ENCODE measurements at regions not wholly inside any gene's neighbourhood (a gene's known extent, or its start where the extent isn't known, plus 50 kb on each side); places are given as distances from the start of the nearest gene placed in this dataset.

DNA sequence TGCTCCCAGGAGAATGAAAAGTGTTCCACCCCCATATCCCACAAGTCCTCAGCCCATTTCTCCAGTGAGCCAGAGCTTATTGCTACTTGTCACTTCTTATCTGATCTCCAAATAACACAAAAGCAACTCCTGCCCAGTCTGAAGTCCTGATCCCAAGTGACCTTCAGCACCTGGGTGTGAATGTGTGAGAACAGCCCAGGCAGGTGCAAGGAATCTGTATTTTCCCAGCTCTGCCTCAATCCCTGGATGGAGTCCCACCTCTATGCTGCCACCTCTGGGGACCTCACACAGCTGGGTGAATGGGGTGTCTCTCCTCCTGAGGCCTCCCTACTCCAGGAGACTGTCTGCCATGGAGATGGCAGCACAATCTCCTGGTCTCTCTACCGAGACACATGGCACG, 402.4 kb upstream of the PROX1 start:
- TF ChIP-seq, protein P1, sequence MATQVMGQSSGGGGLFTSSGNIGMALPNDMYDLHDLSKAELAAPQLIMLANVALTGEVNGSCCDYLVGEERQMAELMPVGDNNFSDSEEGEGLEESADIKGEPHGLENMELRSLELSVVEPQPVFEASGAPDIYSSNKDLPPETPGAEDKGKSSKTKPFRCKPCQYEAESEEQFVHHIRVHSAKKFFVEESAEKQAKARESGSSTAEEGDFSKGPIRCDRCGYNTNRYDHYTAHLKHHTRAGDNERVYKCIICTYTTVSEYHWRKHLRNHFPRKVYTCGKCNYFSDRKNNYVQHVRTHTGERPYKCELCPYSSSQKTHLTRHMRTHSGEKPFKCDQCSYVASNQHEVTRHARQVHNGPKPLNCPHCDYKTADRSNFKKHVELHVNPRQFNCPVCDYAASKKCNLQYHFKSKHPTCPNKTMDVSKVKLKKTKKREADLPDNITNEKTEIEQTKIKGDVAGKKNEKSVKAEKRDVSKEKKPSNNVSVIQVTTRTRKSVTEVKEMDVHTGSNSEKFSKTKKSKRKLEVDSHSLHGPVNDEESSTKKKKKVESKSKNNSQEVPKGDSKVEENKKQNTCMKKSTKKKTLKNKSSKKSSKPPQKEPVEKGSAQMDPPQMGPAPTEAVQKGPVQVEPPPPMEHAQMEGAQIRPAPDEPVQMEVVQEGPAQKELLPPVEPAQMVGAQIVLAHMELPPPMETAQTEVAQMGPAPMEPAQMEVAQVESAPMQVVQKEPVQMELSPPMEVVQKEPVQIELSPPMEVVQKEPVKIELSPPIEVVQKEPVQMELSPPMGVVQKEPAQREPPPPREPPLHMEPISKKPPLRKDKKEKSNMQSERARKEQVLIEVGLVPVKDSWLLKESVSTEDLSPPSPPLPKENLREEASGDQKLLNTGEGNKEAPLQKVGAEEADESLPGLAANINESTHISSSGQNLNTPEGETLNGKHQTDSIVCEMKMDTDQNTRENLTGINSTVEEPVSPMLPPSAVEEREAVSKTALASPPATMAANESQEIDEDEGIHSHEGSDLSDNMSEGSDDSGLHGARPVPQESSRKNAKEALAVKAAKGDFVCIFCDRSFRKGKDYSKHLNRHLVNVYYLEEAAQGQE (IDR thresholded peaks at IDR 0.05; ENCODE audit: insufficient read depth in 1 of 2, low read depth in 2 of 2, low read length in 2 of 2), result no peak
- TF ChIP-seq POLR2AphosphoS5 (IDR thresholded peaks at IDR 0.05; ENCODE audit: low read depth, low read length) (no peak), SIN3A (IDR thresholded peaks at IDR 0.05; ENCODE audit: borderline replicate concordance, insufficient read depth, low read length) (no peak), FOXP2 (optimal IDR thresholded peaks at IDR 0.05; ENCODE audit: borderline replicate concordance, extremely low read depth, extremely low read length, insufficient read depth) (no peak), TAF1 (IDR thresholded peaks at IDR 0.05; ENCODE audit: borderline replicate concordance, insufficient read depth, low read length) (no peak)

DNA sequence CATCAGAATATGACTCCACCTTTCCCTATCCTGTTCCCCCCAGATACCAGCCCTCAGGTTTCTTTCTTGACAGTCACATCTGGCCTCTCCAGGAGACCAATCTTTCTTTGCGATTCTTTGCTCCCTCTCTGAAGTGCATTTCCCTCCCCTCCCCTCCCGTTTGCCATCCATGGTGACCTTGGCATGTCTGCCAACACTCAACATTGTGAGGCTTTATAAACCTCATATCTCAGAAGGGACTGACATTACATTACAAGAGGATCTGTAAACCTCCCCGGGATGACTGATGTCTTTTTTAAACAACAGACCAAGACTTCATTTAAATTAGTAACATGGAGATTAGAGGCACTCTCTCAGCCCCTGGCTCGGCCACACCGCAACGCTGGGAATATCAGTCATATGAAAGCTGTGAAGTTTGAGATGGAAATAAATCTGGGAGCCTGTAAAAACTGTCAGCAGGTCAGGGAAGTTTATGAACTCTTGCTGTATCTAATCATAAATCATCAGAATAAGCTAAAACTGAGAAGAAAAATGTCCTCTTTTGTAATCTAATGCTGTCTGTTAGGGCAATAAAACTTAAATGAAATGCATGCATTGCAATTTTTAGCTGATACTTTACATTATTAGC, 401.7 kb upstream of the PROX1 start:
- no peak for TF ChIP-seq TAF1 (IDR thresholded peaks at IDR 0.05; ENCODE audit: borderline replicate concordance, insufficient read depth, low read length)
- TF ChIP-seq, protein P1 (IDR thresholded peaks at IDR 0.05; ENCODE audit: insufficient read depth in 1 of 2, low read depth in 2 of 2, low read length in 2 of 2), result no peak
- no peak for TF ChIP-seq POLR2AphosphoS5 (IDR thresholded peaks at IDR 0.05; ENCODE audit: low read depth, low read length)
- no peak for TF ChIP-seq SIN3A (IDR thresholded peaks at IDR 0.05; ENCODE audit: borderline replicate concordance, insufficient read depth, low read length)
- TF ChIP-seq FOXP2 (optimal IDR thresholded peaks at IDR 0.05; ENCODE audit: borderline replicate concordance, extremely low read depth, extremely low read length, insufficient read depth), result no peak

DNA sequence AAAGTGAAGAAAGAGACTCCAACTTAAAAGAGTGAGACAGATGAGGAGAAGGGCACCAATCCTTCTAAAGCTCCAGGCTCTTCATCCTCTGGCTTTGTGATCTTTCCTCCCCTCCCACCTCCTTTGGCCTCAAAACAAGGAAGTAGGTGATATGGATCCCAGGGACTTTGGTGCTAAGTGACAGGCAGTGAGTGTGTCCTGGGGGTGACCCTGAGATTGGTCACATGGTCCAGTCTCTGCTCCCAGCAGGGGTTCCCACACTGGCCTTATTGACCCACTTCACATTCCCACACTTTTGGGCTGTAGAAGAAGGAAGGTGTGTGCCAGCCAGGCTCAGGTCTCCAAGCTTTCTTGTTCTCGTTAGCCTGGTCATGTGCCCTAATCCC, 401.2 kb upstream of the PROX1 start:
- TF ChIP-seq FOXP2 (optimal IDR thresholded peaks at IDR 0.05; ENCODE audit: borderline replicate concordance, extremely low read depth, extremely low read length, insufficient read depth), result no peak
- TF ChIP-seq SIN3A (IDR thresholded peaks at IDR 0.05; ENCODE audit: borderline replicate concordance, insufficient read depth, low read length), result no peak
- TF ChIP-seq, protein P1 (IDR thresholded peaks at IDR 0.05; ENCODE audit: insufficient read depth in 1 of 2, low read depth in 2 of 2, low read length in 2 of 2), result no peak
- no peak for TF ChIP-seq POLR2AphosphoS5 (IDR thresholded peaks at IDR 0.05; ENCODE audit: low read depth, low read length)
- no peak for TF ChIP-seq TAF1 (IDR thresholded peaks at IDR 0.05; ENCODE audit: borderline replicate concordance, insufficient read depth, low read length)

- TF ChIP-seq FOXP2 (optimal IDR thresholded peaks at IDR 0.05; ENCODE audit: borderline replicate concordance, extremely low read depth, extremely low read length, insufficient read depth) (no peak), POLR2AphosphoS5 (IDR thresholded peaks at IDR 0.05; ENCODE audit: low read depth, low read length) (no peak), TAF1 (IDR thresholded peaks at IDR 0.05; ENCODE audit: borderline replicate concordance, insufficient read depth, low read length) (no peak), SIN3A (IDR thresholded peaks at IDR 0.05; ENCODE audit: borderline replicate concordance, insufficient read depth, low read length) (no peak)
- TF ChIP-seq, protein P1 (IDR thresholded peaks at IDR 0.05; ENCODE audit: insufficient read depth in 1 of 2, low read depth in 2 of 2, low read length in 2 of 2), result no peak
Measured at GRCh38 chr1:213596729-213597128, 391.0 kb upstream of the PROX1 start.
